HFFc6 (cell line): ENCODE measurements at regions not wholly inside any gene's neighbourhood (a gene's known extent, or its start where the extent isn't known, plus 50 kb on each side); places are given as distances from the start of the nearest gene placed in this dataset.
"Not testable (repeated sequence)": the region's sequence is repeated elsewhere in the genome, so short reads cannot be mapped to it uniquely, and the experiment has no call there.

Source experiments
- DNase-seq: peaks from one replicate; pipeline ENCODE4 v3.0.0-alpha.2; 2018
- H3K27ac Mint-ChIP-seq: 2 replicates; pipeline ENCODE4 v1.8.0; 2020; ENCODE audit warnings: mild to moderate bottlenecking, mixed read lengths
- H3K27me3 Mint-ChIP-seq: 2 replicates; pipeline ENCODE4 v1.8.0; 2021; ENCODE audit warnings: mild to moderate bottlenecking, moderate library complexity, mixed read lengths; ENCODE audit not compliant: insufficient read depth
- H3K36me3 Mint-ChIP-seq: 2 replicates; pipeline ENCODE4 v1.8.0; 2021; ENCODE audit warnings: low read depth, mixed read lengths
- H3K4me1 Mint-ChIP-seq: 2 replicates; pipeline ENCODE4 v1.8.0; 2020; ENCODE audit warnings: low read depth, mixed read lengths
- H3K4me3 Mint-ChIP-seq: 2 replicates; pipeline ENCODE4 v1.8.0; 2020; ENCODE audit warnings: mild to moderate bottlenecking, moderate library complexity, mixed read lengths
- H3K9me3 Mint-ChIP-seq: 2 replicates; pipeline ENCODE4 v1.8.0; 2020; ENCODE audit warnings: mild to moderate bottlenecking, mixed read lengths

DNA sequence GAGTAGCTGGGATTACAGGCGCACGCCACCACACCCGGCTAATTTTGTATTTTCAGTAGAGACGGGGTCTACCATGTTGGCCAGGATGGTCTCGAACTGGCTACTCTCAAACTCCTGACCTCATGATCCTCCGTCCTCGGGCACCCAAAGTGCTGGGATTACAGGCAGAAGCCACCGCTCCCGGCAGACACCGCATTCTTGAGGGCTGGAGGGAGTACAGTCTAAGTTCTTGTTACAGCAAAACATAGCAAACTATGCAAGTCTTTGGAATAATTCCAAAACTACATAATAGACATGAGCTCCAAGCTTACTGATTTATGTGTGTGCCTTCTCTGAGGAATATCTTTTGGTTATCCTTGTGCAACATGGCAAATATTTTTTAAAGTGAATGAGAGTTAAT is 299.1 kb upstream of the ZNF658 start:
- not testable (repeated sequence) for H3K36me3 Mint-ChIP-seq, H3K9me3 Mint-ChIP-seq, H3K27ac Mint-ChIP-seq, H3K27me3 Mint-ChIP-seq, H3K4me3 Mint-ChIP-seq, H3K4me1 Mint-ChIP-seq
- peak; percentile 1 for DNase-seq

- not testable (repeated sequence) for H3K4me1 Mint-ChIP-seq, H3K36me3 Mint-ChIP-seq, H3K27ac Mint-ChIP-seq, H3K4me3 Mint-ChIP-seq, H3K27me3 Mint-ChIP-seq, DNase-seq, H3K9me3 Mint-ChIP-seq
These were observed 268.9 kb upstream of the ZNF658 start for GRCh38 chr9:66631521-66632046.

DNA sequence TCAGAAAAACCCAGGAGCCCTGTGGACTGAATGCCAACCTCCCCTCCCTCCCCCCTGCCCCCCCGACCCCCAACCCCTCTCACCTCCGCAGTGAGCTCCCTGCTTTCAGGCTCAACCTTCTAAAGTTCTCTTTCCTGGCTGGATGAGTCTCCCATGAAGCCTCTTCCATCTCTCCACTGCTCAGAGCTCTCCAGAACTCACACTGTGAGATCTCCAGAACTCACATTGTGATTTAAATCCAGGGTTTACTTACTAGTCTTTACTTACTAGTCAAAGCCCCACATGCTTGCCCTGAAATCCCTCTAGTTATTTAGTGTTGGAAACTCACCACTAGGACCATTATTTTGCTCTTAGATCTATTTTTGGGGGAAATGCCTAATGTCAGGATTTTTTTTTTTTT is 252.8 kb upstream of the ZNF658 start:
- H3K4me3 Mint-ChIP-seq, H3K27ac Mint-ChIP-seq, H3K9me3 Mint-ChIP-seq, DNase-seq, H3K4me1 Mint-ChIP-seq, H3K36me3 Mint-ChIP-seq, H3K27me3 Mint-ChIP-seq: not testable (repeated sequence)

DNA sequence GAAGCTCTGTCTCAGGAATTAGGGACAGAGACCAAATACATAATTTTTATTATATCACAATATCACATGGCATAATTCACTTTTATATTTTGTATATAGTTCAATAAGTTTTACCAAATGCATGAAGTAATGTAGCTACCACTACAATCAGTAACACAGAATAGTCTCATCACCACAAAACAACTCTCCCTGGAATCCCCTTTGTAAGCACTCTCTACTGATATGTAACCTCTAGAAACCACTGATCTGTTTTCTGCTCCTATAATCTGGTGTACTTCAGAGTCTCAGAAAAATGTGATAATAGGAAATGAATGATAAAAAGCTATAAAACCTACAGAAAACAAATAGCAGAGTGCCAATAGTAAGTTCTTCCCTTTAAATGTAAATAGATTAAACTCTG is 210.3 kb upstream of the ZNF658 start:
- H3K4me3 Mint-ChIP-seq, H3K27ac Mint-ChIP-seq, H3K36me3 Mint-ChIP-seq, H3K9me3 Mint-ChIP-seq, DNase-seq, H3K27me3 Mint-ChIP-seq, H3K4me1 Mint-ChIP-seq: not testable (repeated sequence)

DNA sequence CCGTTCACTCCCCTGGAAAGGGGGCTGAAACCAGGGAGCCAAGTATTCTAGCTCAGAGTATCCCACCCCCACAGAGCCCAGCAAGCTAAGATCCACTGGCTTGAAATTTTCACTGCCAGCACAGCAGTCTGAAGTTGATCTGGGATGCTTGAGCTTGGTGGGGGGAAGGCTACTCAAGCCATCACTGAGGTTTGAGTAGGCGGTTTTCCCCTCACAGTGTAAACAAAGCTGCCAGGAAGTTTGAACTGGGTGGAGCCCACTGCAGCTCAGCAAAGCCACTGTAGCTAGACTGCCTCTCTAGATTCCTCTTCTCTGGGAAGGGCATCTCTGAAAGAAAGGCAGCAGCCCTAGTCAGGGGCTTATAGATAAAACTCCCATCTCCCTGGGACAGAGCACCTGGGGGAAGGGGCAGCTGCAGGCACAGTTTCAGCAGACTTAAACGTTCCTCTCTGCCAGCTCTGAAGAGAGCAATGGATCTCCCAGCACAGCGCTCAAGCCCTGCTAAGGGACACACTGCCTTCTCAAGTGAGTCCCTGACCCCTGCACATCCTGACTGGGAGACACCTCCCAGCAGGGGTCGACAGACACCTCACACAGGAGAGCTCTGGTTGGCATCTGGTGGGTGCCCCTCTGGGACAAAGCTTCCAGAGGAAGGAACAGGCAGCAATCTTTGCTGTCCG is 204.8 kb upstream of the ZNF658 start:
- H3K36me3 Mint-ChIP-seq, H3K27me3 Mint-ChIP-seq, DNase-seq, H3K27ac Mint-ChIP-seq, H3K4me3 Mint-ChIP-seq, H3K9me3 Mint-ChIP-seq, H3K4me1 Mint-ChIP-seq: not testable (repeated sequence)

GRCh38 chr9:66697343-66698065 is 203.0 kb upstream of the ZNF658 start:
- H3K36me3 Mint-ChIP-seq, H3K9me3 Mint-ChIP-seq, H3K27ac Mint-ChIP-seq, DNase-seq, H3K4me1 Mint-ChIP-seq, H3K27me3 Mint-ChIP-seq, H3K4me3 Mint-ChIP-seq: not testable (repeated sequence)

GRCh38 chr9:66698066-66698455 is 202.5 kb upstream of the ZNF658 start:
- not testable (repeated sequence) for DNase-seq, H3K27me3 Mint-ChIP-seq, H3K27ac Mint-ChIP-seq, H3K4me3 Mint-ChIP-seq, H3K36me3 Mint-ChIP-seq, H3K4me1 Mint-ChIP-seq, H3K9me3 Mint-ChIP-seq

GRCh38 chr9:66701411-66702377 is 198.8 kb upstream of the ZNF658 start:
- not testable (repeated sequence) for H3K36me3 Mint-ChIP-seq, DNase-seq, H3K4me3 Mint-ChIP-seq, H3K4me1 Mint-ChIP-seq, H3K27ac Mint-ChIP-seq, H3K27me3 Mint-ChIP-seq, H3K9me3 Mint-ChIP-seq

DNA sequence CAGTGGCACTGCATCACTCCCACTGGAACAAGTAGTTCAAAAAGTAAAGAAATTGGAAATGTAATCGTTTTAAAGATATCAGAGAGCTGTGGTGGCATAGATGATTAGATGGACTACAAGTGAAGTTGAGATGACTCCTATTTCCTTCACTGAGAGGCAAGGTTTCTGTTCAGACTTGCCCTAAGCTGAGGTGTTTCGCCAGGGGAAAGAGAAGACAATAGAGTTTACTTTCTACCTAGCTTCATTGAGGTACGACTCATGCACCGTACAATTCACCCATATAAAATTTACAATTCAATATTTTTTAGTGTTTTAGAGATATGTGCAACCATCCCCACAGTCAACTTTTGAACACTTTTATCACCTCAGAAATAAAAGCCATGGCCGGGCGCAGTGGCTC is 189.0 kb upstream of the ZNF658 start:
- H3K27ac Mint-ChIP-seq, H3K4me3 Mint-ChIP-seq, DNase-seq, H3K36me3 Mint-ChIP-seq, H3K27me3 Mint-ChIP-seq, H3K4me1 Mint-ChIP-seq, H3K9me3 Mint-ChIP-seq: not testable (repeated sequence)

- H3K27me3 Mint-ChIP-seq, H3K27ac Mint-ChIP-seq, H3K4me1 Mint-ChIP-seq, H3K9me3 Mint-ChIP-seq, H3K36me3 Mint-ChIP-seq, H3K4me3 Mint-ChIP-seq, DNase-seq: not testable (repeated sequence)
These were observed 187.7 kb upstream of the ZNF658 start for GRCh38 chr9:66712870-66713269.

- H3K4me3 Mint-ChIP-seq, H3K9me3 Mint-ChIP-seq, H3K36me3 Mint-ChIP-seq, H3K27me3 Mint-ChIP-seq, DNase-seq, H3K4me1 Mint-ChIP-seq, H3K27ac Mint-ChIP-seq: not testable (repeated sequence)
These were observed 187.0 kb upstream of the ZNF658 start for GRCh38 chr9:66713552-66713951.

GRCh38 chr9:66720845-66721244 is 179.7 kb upstream of the ZNF658 start:
- not testable (repeated sequence) for H3K4me3 Mint-ChIP-seq, H3K27me3 Mint-ChIP-seq

DNA sequence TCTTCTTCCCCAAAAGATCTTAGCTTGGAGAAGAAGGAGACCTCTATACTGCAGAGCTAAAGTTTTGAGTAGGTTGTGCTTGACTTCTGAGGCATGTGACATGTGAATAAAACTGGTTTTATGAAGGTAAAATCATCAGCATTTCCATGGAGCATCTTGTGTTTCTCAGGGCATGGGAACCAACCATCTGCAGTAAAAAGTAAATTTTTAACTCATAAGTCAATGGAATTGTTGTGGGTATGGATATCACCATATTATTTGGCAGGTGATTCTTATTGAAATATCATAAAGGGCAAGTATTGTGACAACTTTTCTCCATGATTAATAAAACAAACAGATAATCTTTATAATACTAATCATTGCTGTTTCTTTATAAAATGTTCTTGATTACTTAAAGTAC is 173.0 kb upstream of the ZNF658 start:
- DNase-seq, H3K9me3 Mint-ChIP-seq, H3K27ac Mint-ChIP-seq, H3K4me3 Mint-ChIP-seq, H3K36me3 Mint-ChIP-seq, H3K4me1 Mint-ChIP-seq, H3K27me3 Mint-ChIP-seq: not testable (repeated sequence)

More at GRCh38 chr9:66720845-66721244, 179.7 kb upstream of the ZNF658 start:
- not testable (repeated sequence) for H3K27ac Mint-ChIP-seq, H3K36me3 Mint-ChIP-seq, H3K9me3 Mint-ChIP-seq, H3K4me1 Mint-ChIP-seq, DNase-seq
